ENCODE measurements at regions not wholly inside any gene's neighbourhood (a gene's known extent, or its start where the extent isn't known, plus 50 kb on each side); places are given as distances from the start of the nearest gene placed in this dataset.
"Not testable (repeated sequence)": the region's sequence is repeated elsewhere in the genome, so short reads cannot be mapped to it uniquely, and the experiment has no call there.

GRCh38 chr19:20367811-20368294 is 197.7 kb downstream of the ZNF737 start:
- Histone ChIP-seq H2BK15ac (ENCODE audit: low read depth, poor library complexity, severe bottlenecking) (no peak overlapping the region), H3K14ac (ENCODE audit: low read length in 2 of 2) (no peak overlapping the region), H3K4ac (ENCODE audit: low read depth in 1 of 2, low read length in 2 of 2) (no peak overlapping the region), H4K8ac (ENCODE audit: low read length) (no peak overlapping the region), H3K27me3 (ENCODE audit: control insufficient read depth in 1 of 2, insufficient read depth in 1 of 2, low read length in 2 of 2) (no peaks in the 10 kb centered on the region), H2AFZ (ENCODE audit: low read depth, low read length) (no peak overlapping the region), H2AK5ac (ENCODE audit: low read length, severe bottlenecking) (no peak overlapping the region), H3K9ac (ENCODE audit: low read length) (no peak overlapping the region), H3K36me3 (ENCODE audit: control insufficient read depth in 1 of 2, insufficient read depth in 2 of 2, low read depth in 1 of 2, low read length in 2 of 2) (no peaks in the 10 kb centered on the region), H3K9me3 (ENCODE audit: control insufficient read depth, low read length) (peaks cover 62% of the 10 kb centered on the region), H3K4me3 (ENCODE audit: insufficient read depth in 1 of 2, low read depth in 1 of 2, low read length in 2 of 2) (no peak overlapping the region), H3K18ac (ENCODE audit: low read depth in 1 of 2, low read length in 2 of 2) (no peak overlapping the region), H3K79me1 (replicated peaks; ENCODE audit: low read length, poor library complexity, severe bottlenecking) (no peaks in the 10 kb centered on the region), H2BK120ac (ENCODE audit: low read depth, low read length) (no peak overlapping the region), H2BK5ac (ENCODE audit: low read depth, low read length, poor library complexity, severe bottlenecking) (no peak overlapping the region), H3K4me2 (ENCODE audit: low read length, poor library complexity, severe bottlenecking) (no peak overlapping the region), H2BK12ac (ENCODE audit: low read length in 2 of 2) (no peak overlapping the region), H3K27ac (ENCODE audit: low read length, poor library complexity, severe bottlenecking) (no peak overlapping the region), H4K91ac (ENCODE audit: low read length) (no peak overlapping the region), H3K23ac (ENCODE audit: low read length in 2 of 2) (no peak overlapping the region), H3K4me1 (ENCODE audit: control insufficient read depth, insufficient read depth, low read depth, low read length) (no peaks in the 10 kb centered on the region)
- WGBS = 20% methylated on average over 7 of the region's 8 CpGs
- no peak for DNase-seq

DNA sequence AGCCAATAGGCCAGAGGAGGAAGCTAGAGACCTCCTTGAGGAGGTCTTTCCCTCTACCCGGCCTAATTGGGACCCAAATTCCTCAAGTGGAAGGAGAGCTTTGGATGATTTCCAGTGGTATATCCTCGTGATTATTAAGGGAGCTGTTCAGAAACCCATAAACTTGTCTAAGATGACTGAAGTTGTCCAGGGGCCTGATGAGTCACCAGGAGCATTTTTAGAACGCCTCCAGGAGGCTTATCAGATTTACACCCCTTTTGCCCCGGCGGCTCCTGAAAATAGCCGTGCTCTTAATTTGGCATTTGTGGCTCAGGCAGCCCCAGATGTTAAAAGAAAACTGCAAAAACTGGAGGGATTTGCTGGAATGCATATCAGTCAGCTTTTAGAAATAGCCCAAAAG is 198.1 kb downstream of the ZNF486 start:
- 31% methylated on average over 6 of the region's 6 CpGs for WGBS
- no peak overlapping the region for H4K8ac ChIP-seq (ENCODE audit: low read length)

GRCh38 chr19:20359933-20360720 is 193.1 kb downstream of the ZNF486 start:
- no peak overlapping the region for H4K8ac ChIP-seq (ENCODE audit: low read length)

More for the DNA sequence above, 198.1 kb downstream of the ZNF486 start:
- Histone ChIP-seq H2BK120ac (ENCODE audit: low read depth, low read length) (no peak overlapping the region), H3K18ac (ENCODE audit: low read depth in 1 of 2, low read length in 2 of 2) (no peak overlapping the region), H3K4me1 (ENCODE audit: control insufficient read depth, insufficient read depth, low read depth, low read length) (no peaks in the 10 kb centered on the region), H4K91ac (ENCODE audit: low read length) (no peak overlapping the region), H3K9me3 (ENCODE audit: control insufficient read depth, low read length) (peaks cover 56% of the 10 kb centered on the region), H3K79me1 (replicated peaks; ENCODE audit: low read length, poor library complexity, severe bottlenecking) (no peaks in the 10 kb centered on the region), H3K4ac (ENCODE audit: low read depth in 1 of 2, low read length in 2 of 2) (no peak overlapping the region), H2AFZ (ENCODE audit: low read depth, low read length) (no peak overlapping the region), H3K27ac (ENCODE audit: low read length, poor library complexity, severe bottlenecking) (no peak overlapping the region), H3K27me3 (ENCODE audit: control insufficient read depth in 1 of 2, insufficient read depth in 1 of 2, low read length in 2 of 2) (no peaks in the 10 kb centered on the region), H2BK12ac (ENCODE audit: low read length in 2 of 2) (no peak overlapping the region), H3K4me2 (ENCODE audit: low read length, poor library complexity, severe bottlenecking) (no peak overlapping the region), H2BK5ac (ENCODE audit: low read depth, low read length, poor library complexity, severe bottlenecking) (peak overlapping the region; percentile 44), H3K23ac (ENCODE audit: low read length in 2 of 2) (no peak overlapping the region), H2AK5ac (ENCODE audit: low read length, severe bottlenecking) (no peak overlapping the region), H3K4me3 (ENCODE audit: insufficient read depth in 1 of 2, low read depth in 1 of 2, low read length in 2 of 2) (no peak overlapping the region), H3K36me3 (ENCODE audit: control insufficient read depth in 1 of 2, insufficient read depth in 2 of 2, low read depth in 1 of 2, low read length in 2 of 2) (no peaks in the 10 kb centered on the region), H3K9ac (ENCODE audit: low read length) (no peak overlapping the region), H3K14ac (ENCODE audit: low read length in 2 of 2) (no peak overlapping the region), H2BK15ac (ENCODE audit: low read depth, poor library complexity, severe bottlenecking) (no peak overlapping the region)
- no peak for DNase-seq

GRCh38 chr19:20358841-20359465 is 191.9 kb downstream of the ZNF486 start:
- H3K4me1 ChIP-seq (ENCODE audit: control insufficient read depth, insufficient read depth, low read depth, low read length); H2BK120ac ChIP-seq (ENCODE audit: low read depth, low read length); H3K4ac ChIP-seq (ENCODE audit: low read depth in 1 of 2, low read length in 2 of 2); H2AFZ ChIP-seq (ENCODE audit: low read depth, low read length); H3K4me3 ChIP-seq (ENCODE audit: insufficient read depth in 1 of 2, low read depth in 1 of 2, low read length in 2 of 2); DNase-seq; H3K36me3 ChIP-seq (ENCODE audit: control insufficient read depth in 1 of 2, insufficient read depth in 2 of 2, low read depth in 1 of 2, low read length in 2 of 2); H3K18ac ChIP-seq (ENCODE audit: low read depth in 1 of 2, low read length in 2 of 2); H2BK12ac ChIP-seq (ENCODE audit: low read length in 2 of 2); H3K27me3 ChIP-seq (ENCODE audit: control insufficient read depth in 1 of 2, insufficient read depth in 1 of 2, low read length in 2 of 2); H4K91ac ChIP-seq (ENCODE audit: low read length); H3K79me1 ChIP-seq (replicated peaks; ENCODE audit: low read length, poor library complexity, severe bottlenecking); H2BK5ac ChIP-seq (ENCODE audit: low read depth, low read length, poor library complexity, severe bottlenecking); H3K23ac ChIP-seq (ENCODE audit: low read length in 2 of 2); H3K9ac ChIP-seq (ENCODE audit: low read length); H2BK15ac ChIP-seq (ENCODE audit: low read depth, poor library complexity, severe bottlenecking); H3K27ac ChIP-seq (ENCODE audit: low read length, poor library complexity, severe bottlenecking); H3K4me2 ChIP-seq (ENCODE audit: low read length, poor library complexity, severe bottlenecking); H4K8ac ChIP-seq (ENCODE audit: low read length); H3K14ac ChIP-seq (ENCODE audit: low read length in 2 of 2); H2AK5ac ChIP-seq (ENCODE audit: low read length, severe bottlenecking): not testable (repeated sequence)
- H3K9me3 ChIP-seq (ENCODE audit: control insufficient read depth, low read length) = peaks cover 55% of the 10 kb centered on the region
- WGBS = 60% methylated on average over 7 of the region's 7 CpGs

More at GRCh38 chr19:20359933-20360720, 193.1 kb downstream of the ZNF486 start:
- Histone ChIP-seq H3K9me3 (ENCODE audit: control insufficient read depth, low read length) (peaks cover 50% of the 10 kb centered on the region), H3K23ac (ENCODE audit: low read length in 2 of 2) (no peak overlapping the region), H3K4me3 (ENCODE audit: insufficient read depth in 1 of 2, low read depth in 1 of 2, low read length in 2 of 2) (no peak overlapping the region), H2BK5ac (ENCODE audit: low read depth, low read length, poor library complexity, severe bottlenecking) (no peak overlapping the region), H4K91ac (ENCODE audit: low read length) (no peak overlapping the region), H3K9ac (ENCODE audit: low read length) (no peak overlapping the region), H3K18ac (ENCODE audit: low read depth in 1 of 2, low read length in 2 of 2) (no peak overlapping the region), H3K4ac (ENCODE audit: low read depth in 1 of 2, low read length in 2 of 2) (no peak overlapping the region), H2AFZ (ENCODE audit: low read depth, low read length) (no peak overlapping the region), H2AK5ac (ENCODE audit: low read length, severe bottlenecking) (no peak overlapping the region), H3K27me3 (ENCODE audit: control insufficient read depth in 1 of 2, insufficient read depth in 1 of 2, low read length in 2 of 2) (no peaks in the 10 kb centered on the region), H2BK120ac (ENCODE audit: low read depth, low read length) (no peak overlapping the region), H3K14ac (ENCODE audit: low read length in 2 of 2) (no peak overlapping the region), H3K27ac (ENCODE audit: low read length, poor library complexity, severe bottlenecking) (no peak overlapping the region), H3K79me1 (replicated peaks; ENCODE audit: low read length, poor library complexity, severe bottlenecking) (no peaks in the 10 kb centered on the region), H2BK12ac (ENCODE audit: low read length in 2 of 2) (no peak overlapping the region), H3K4me1 (ENCODE audit: control insufficient read depth, insufficient read depth, low read depth, low read length) (no peaks in the 10 kb centered on the region), H2BK15ac (ENCODE audit: low read depth, poor library complexity, severe bottlenecking) (no peak overlapping the region), H3K36me3 (ENCODE audit: control insufficient read depth in 1 of 2, insufficient read depth in 2 of 2, low read depth in 1 of 2, low read length in 2 of 2) (no peaks in the 10 kb centered on the region), H3K4me2 (ENCODE audit: low read length, poor library complexity, severe bottlenecking) (no peak overlapping the region)
- 55% methylated on average over 10 of the region's 11 CpGs for WGBS
- no peak for DNase-seq
